ENCODE measurements at regions not wholly inside any gene's neighbourhood (a gene's known extent, or its start where the extent isn't known, plus 50 kb on each side); places are given as distances from the start of the nearest gene placed in this dataset.
"Not testable (repeated sequence)": the region's sequence is repeated elsewhere in the genome, so short reads cannot be mapped to it uniquely, and the experiment has no call there.

DNA sequence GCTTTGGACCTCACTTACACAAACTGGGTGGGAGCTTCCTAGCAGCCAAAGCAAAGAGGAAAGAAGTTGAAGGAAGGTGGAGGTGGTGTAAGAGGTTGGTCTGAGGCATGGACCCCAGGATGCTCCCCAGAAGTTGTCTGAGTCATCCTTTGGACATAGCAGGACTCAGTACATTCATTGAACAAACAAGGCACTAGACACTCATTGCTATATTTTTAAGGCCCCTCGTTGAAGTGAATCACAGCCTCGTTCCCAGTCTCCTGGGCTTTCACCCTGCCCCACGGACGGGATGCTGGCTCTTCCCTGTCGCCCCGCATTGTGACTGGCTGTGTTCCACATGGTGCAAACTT is 95.9 kb upstream of the FGF3 start:
- intact Hi-C loops (cut with micrococcal nuclease), result no loop called here
- Mint-ChIP-seq H3K9me3 (no peaks in the 10 kb centered on the region), H3K36me3 (ENCODE audit: low read depth) (no peaks in the 10 kb centered on the region), H3K4me3 (no peak overlapping the region), H3K27ac (no peak overlapping the region), H3K4me1 (ENCODE audit: low read depth) (no peaks in the 10 kb centered on the region), H3K27me3 (peaks cover 31% of the 10 kb centered on the region)

DNA sequence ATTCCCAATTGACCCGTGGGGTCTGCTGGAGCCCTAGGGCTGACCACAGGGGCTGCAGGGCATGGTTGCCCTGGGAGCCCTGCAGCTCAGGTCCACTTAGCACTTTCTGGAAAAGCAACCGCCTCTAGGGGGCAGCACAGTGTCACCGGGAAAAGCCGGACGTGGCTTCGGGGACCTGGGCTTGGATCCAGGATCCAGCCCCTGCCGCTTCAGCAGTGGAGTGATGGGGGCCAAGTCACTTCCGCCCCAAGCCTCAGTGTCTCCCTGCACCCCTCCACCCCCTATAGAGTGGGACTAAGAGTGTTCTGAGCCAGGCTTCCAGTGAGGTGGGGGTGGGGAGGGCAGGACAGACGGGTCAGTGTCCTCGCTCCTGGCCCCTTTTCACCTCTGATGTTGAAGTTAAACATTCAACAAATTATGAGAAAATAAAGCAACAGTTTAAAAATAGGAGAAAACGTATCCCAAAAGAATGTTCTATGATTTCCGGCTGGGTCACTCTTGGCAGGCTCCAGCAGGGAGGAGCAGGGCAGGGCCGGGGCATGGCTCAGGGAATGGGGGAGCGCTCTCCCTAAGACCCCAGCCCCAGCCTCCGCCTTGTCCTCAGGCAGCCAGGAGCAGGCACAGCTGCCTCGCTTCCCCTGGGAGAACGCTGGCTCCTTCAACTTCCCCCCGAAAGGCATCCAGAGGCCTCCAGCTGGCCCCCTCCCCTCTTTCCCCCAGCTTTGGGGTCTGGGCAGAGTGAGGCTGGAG is 96.5 kb upstream of the FGF3 start:
- Mint-ChIP-seq H3K4me3 (no peak overlapping the region), H3K36me3 (ENCODE audit: low read depth) (no peaks in the 10 kb centered on the region), H3K27me3 (peaks cover 31% of the 10 kb centered on the region), H3K4me1 (ENCODE audit: low read depth) (no peaks in the 10 kb centered on the region), H3K9me3 (no peaks in the 10 kb centered on the region), H3K27ac (no peak overlapping the region)
- intact Hi-C loops (cut with micrococcal nuclease), result no loop called here

DNA sequence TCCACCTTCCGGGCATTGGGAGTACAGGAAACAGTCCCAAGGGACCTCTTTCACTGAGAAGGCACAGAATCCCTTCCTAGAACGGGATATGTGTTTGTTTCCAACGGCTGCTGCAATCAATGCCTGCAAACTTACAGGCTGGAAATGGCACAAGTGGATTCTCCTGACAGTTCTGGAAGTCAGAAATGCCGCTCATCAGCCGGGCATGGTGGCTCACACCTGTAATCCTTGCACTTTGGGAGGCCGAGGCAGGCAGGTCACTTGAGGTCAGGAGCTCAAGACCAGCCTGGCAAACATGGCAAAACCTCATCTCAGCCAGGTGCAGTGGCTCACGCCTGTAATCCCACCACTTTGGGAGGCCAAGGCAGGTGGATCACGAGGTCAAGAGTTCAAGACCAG is 97.0 kb upstream of the FGF3 start:
- H3K36me3 Mint-ChIP-seq (ENCODE audit: low read depth); H3K27ac Mint-ChIP-seq; intact Hi-C loops (cut with micrococcal nuclease); H3K4me1 Mint-ChIP-seq (ENCODE audit: low read depth); H3K4me3 Mint-ChIP-seq; H3K9me3 Mint-ChIP-seq: not testable (repeated sequence)
- H3K27me3 Mint-ChIP-seq, result peaks cover 31% of the 10 kb centered on the region

DNA sequence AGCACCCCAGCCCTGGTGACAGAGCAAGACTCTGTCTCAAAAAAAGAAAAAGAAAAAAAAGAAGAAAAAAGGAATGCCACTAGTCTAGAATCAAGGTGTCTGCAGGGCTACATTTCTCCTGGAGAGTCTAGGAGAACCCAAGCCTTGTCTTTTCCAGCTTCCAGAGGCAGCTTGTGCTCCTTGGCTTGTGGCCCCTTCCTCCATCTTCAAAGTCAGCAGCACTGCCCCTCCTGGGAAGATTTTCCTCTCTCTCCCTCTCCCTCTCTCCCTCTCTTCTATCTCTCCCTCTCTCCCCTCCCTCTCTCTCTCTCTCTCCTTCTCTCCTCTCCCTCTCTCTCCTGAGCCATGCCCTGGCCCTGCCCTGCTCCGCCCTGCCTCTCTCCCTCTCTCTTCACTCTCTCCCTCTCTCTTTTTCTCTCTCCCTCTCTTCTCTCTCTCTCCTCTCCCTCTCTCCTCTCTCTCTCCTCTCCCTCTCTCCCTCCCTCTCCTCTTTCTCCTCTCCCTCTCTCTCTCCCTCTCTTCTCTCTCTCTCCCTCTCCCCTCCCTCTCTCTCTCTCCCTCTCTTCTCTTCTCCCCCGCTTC is 97.7 kb upstream of the FGF3 start:
- Mint-ChIP-seq H3K4me1 (ENCODE audit: low read depth) (no peaks in the 10 kb centered on the region), H3K27me3 (peaks cover 31% of the 10 kb centered on the region), H3K27ac (no peak overlapping the region)

GRCh38 chr11:69917529-69917928 is 98.3 kb upstream of the FGF3 start:
- Mint-ChIP-seq H3K9me3 (no peaks in the 10 kb centered on the region), H3K27ac (no peak overlapping the region), H3K27me3 (peaks cover 31% of the 10 kb centered on the region), H3K36me3 (ENCODE audit: low read depth) (no peaks in the 10 kb centered on the region), H3K4me1 (ENCODE audit: low read depth) (no peaks in the 10 kb centered on the region), H3K4me3 (no peak overlapping the region)
- intact Hi-C loops (cut with micrococcal nuclease), result no loop called here

More for the DNA sequence above, 97.7 kb upstream of the FGF3 start:
- intact Hi-C loops (cut with micrococcal nuclease), result no loop called here
- Mint-ChIP-seq H3K4me3 (no peak overlapping the region), H3K9me3 (no peaks in the 10 kb centered on the region), H3K36me3 (ENCODE audit: low read depth) (no peaks in the 10 kb centered on the region)

GRCh38 chr11:69918231-69918937 is 99.2 kb upstream of the FGF3 start:
- Mint-ChIP-seq H3K4me3 (no peak overlapping the region), H3K36me3 (ENCODE audit: low read depth) (no peaks in the 10 kb centered on the region), H3K27me3 (peaks cover 33% of the 10 kb centered on the region), H3K27ac (no peak overlapping the region), H3K9me3 (no peaks in the 10 kb centered on the region), H3K4me1 (ENCODE audit: low read depth) (no peaks in the 10 kb centered on the region)
- intact Hi-C loops (cut with micrococcal nuclease), result loop anchor here (2.0 kb wide), 1 partner anchor 278 kb away; no protein-coding TSS in a partner anchor

- peaks cover 35% of the 10 kb centered on the region for H3K27me3 Mint-ChIP-seq
- no peak overlapping the region for H3K4me3 Mint-ChIP-seq
- no peaks in the 10 kb centered on the region for H3K4me1 Mint-ChIP-seq (ENCODE audit: low read depth)
- no peaks in the 10 kb centered on the region for H3K36me3 Mint-ChIP-seq (ENCODE audit: low read depth)
- no peak overlapping the region for H3K27ac Mint-ChIP-seq
- intact Hi-C loops (cut with micrococcal nuclease), result loop anchor here (2.0 kb wide), 1 partner anchor 278 kb away; no protein-coding TSS in a partner anchor
- H3K9me3 Mint-ChIP-seq, result no peaks in the 10 kb centered on the region
Observed at GRCh38 chr11:69918938-69919650, 99.9 kb upstream of the FGF3 start.

DNA sequence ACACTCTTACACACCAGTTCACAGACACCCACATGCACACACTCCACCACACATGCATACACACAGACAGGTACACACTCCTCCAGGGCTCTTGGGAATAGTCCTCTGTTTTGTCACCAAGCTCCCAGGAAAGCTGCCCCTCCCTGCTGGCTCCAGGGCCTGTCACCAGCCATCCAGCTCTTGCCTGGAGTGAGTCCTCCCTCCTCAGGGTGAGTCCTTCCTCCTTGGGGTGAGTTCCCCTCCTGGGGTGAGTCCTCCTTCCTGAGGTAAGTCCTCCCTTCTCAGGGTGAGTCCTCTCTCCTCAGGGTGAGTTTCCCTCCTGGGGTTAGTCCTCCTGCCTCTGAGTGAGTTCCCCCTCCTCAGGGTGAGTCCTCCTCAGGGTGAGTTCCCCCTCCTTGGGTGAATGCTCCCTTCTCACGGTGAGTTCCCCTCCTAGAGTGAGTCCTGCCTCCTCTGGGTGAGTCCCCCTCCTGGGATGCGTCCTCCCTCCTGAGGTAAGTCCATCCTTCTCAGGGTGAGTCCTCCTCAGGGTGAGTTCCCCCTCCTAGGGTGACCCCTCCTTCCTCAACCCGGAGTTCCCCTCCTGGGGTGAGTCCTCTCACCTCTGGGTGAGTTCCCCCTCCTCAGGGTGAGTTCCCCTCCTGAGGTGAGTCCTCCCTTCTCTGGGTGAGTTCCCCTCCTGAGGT is 100.6 kb upstream of the FGF3 start:
- no peaks in the 10 kb centered on the region for H3K36me3 Mint-ChIP-seq (ENCODE audit: low read depth)
- no peaks in the 10 kb centered on the region for H3K4me1 Mint-ChIP-seq (ENCODE audit: low read depth)
- H3K9me3 Mint-ChIP-seq, result no peaks in the 10 kb centered on the region
- no peak overlapping the region for H3K4me3 Mint-ChIP-seq
- intact Hi-C loops (cut with micrococcal nuclease), result loop anchor here (2.0 kb wide), 1 partner anchor 277 kb away; no protein-coding TSS in a partner anchor
- peaks cover 38% of the 10 kb centered on the region for H3K27me3 Mint-ChIP-seq
- no peak overlapping the region for H3K27ac Mint-ChIP-seq

DNA sequence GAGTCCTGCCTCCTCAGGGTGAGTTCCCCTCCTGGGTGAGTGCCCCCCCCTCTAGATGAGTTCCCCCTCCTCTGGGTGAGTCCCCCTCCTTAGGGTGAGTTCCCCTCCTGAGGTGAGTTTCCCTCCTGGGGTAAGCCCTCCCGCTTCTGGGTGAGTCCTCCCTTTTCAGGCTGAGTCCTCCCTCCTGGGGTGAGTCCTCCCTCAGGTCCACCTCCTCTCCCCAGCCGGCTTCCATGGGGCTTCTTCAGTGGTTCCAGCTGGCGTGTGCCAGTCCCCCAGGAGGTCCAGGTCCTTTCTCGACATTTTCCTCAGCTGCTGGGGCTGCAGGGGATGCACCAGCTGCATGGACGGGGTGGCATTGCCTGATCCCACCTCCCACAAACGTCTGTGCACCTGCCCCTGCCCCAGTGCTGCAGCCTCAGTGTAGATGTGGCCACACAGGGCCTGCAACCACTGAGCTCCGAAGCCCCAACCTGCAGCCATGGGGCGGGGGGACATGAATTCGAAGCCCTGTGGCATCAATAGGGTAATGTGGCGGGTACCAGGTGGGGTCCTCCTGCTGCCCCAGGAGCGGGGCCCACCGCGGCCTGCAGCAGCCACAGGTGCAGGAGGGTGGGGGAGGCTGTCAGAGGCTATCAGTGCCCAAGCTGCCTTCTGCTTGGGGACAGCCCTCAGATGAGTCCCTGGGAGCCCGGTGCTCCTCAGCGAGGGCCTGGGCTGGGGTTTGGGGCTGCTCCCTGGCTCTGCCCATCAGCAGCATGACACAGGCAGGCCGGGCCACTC is 101.3 kb upstream of the FGF3 start:
- no peaks in the 10 kb centered on the region for H3K9me3 Mint-ChIP-seq
- no peaks in the 10 kb centered on the region for H3K36me3 Mint-ChIP-seq (ENCODE audit: low read depth)
- intact Hi-C loops (cut with micrococcal nuclease), result no loop called here
- H3K4me1 Mint-ChIP-seq (ENCODE audit: low read depth), result no peaks in the 10 kb centered on the region
- H3K27ac Mint-ChIP-seq, result no peak overlapping the region
- H3K27me3 Mint-ChIP-seq, result peaks cover 40% of the 10 kb centered on the region
- H3K4me3 Mint-ChIP-seq, result no peak overlapping the region

GRCh38 chr11:69921128-69922014 is 102.2 kb upstream of the FGF3 start:
- Mint-ChIP-seq H3K4me3 (no peak overlapping the region), H3K4me1 (ENCODE audit: low read depth) (no peaks in the 10 kb centered on the region), H3K9me3 (no peaks in the 10 kb centered on the region), H3K27me3 (peaks cover 46% of the 10 kb centered on the region), H3K36me3 (ENCODE audit: low read depth) (no peaks in the 10 kb centered on the region), H3K27ac (no peak overlapping the region)
- intact Hi-C loops (cut with micrococcal nuclease), result no loop called here

- Mint-ChIP-seq H3K4me1 (ENCODE audit: low read depth) (no peaks in the 10 kb centered on the region), H3K27me3 (peaks cover 47% of the 10 kb centered on the region), H3K27ac (no peak overlapping the region), H3K4me3 (no peak overlapping the region), H3K36me3 (ENCODE audit: low read depth) (no peaks in the 10 kb centered on the region), H3K9me3 (no peaks in the 10 kb centered on the region)
- intact Hi-C loops (cut with micrococcal nuclease), result no loop called here
Observed at GRCh38 chr11:69922015-69922595, 102.9 kb upstream of the FGF3 start.

DNA sequence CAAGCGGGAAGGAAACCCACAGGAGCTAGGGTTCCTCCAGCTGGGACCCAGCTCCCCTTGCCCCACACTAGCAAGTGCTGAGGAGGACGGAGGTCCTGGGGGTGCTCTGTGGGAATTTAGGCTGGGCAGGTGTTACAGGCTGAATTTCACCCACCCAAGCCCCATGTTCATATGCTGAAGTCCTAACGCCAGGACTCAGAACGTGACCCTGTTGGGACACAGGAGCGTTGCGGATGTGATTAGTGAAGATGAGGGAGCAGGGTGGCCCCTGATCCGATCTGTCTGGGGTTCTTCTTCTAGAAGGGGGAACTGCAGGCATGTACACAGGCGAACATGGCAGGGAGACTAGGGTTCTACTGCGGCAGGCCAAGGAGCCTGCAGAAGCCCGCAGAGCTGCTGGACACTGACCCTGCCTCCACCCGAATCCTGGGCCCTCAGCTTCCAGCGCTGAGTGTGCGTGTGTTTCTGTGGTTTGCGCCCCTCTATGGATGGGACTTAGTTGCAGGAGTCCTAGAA is 103.4 kb upstream of the FGF3 start:
- peaks cover 47% of the 10 kb centered on the region for H3K27me3 Mint-ChIP-seq
- no peak overlapping the region for H3K4me3 Mint-ChIP-seq
- H3K27ac Mint-ChIP-seq, result no peak overlapping the region
- no peaks in the 10 kb centered on the region for H3K36me3 Mint-ChIP-seq (ENCODE audit: low read depth)
- intact Hi-C loops (cut with micrococcal nuclease), result no loop called here
- H3K9me3 Mint-ChIP-seq, result no peaks in the 10 kb centered on the region
- no peaks in the 10 kb centered on the region for H3K4me1 Mint-ChIP-seq (ENCODE audit: low read depth)

Measured in dendritic cell treated with granulocyte-macrophage colony-stimulating factor and Interleukin-4, amounts not matched to agents 40 ng/mL and 50 ng/mL, for 4 days (primary cell).